GM19438 (cell line): ENCODE measurements at regions not wholly inside any gene's neighbourhood (a gene's known extent, or its start where the extent isn't known, plus 50 kb on each side); places are given as distances from the start of the nearest gene placed in this dataset.

ENCODE experiments used
- ATAC-seq: cut with Tn5 transposase; IDR thresholded peaks from one replicate; pipeline ENCODE4 v1.9.1; 2021; ENCODE audit warnings: low read depth; ENCODE audit not compliant: unreplicated experiment

DNA sequence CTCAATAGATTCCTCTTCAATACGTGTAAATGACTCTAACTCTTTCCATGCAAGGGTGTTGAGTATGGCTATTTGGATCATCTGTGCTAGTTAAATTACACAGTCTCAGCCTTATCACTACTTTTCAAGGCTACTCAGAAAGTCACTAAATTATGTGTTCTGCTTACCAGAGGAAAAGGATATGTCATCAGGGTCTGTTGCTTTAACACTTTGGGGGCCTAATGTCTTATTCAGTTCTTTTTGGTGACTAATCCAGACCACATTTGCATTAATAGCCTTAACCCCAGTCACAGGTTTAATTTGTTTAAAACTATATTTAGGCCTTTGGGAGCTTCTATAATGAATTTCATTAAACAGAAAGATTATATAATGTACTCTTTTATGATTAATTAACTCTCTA is 649.3 kb downstream of the RPS29 start:
- no peak for ATAC-seq

DNA sequence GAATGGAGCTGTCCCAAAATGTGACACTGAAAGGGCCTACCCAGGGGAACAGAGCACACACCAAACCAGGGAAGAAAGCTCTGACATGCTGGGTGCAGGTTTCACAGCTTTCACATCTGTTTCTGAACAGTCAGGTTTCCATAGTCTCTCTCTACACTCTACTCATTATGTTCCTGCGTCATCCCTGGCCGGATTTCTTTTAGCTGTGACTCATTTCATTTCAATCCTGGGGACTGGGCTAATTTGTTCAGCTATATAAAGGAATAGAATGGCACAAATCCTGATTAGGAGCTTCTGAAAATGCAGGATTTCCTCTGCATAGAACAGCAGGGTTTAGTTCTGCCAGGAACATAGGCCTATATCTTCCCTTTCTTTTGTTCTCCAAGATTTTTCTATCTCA is 649.8 kb downstream of the RPS29 start:
- ATAC-seq = no peak

DNA sequence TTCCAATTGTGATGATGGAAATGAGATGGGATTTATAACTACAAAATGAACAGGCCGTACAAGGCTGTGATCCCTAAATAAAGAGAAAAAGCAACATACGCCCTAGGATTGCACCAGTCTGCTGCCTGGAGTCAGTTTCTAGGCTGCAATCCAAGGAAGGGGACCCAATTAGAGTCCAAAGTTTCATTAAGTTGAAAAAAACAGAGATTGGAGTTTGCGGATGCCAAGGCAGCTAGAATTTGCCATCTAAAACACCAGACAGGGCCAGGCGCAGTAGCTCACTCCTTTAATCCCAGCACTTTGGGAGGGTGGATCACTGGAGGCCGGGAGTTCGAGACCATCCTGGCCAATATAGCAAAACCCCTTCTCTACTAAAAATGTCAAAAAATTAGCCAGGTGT is 661.0 kb downstream of the RPS29 start:
- ATAC-seq = no peak

DNA sequence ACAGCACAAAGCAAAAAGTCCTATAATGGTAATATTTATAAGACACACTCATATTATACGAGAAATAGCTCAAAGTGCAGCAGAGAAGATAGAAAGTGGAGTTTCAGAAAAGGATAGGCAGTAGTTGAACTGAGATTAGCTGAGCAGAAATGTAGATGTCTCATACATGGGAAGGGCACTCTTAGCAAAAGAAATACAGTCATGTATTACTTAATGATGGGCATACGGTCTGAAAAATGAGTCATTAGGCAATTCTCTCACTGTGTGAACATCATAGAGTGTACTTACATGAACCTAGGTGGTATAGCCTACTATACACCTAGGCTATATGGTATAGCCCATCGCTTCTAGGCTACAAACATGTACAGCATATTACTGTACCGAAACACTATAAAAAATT is 671.3 kb downstream of the RPS29 start:
- no peak for ATAC-seq

DNA sequence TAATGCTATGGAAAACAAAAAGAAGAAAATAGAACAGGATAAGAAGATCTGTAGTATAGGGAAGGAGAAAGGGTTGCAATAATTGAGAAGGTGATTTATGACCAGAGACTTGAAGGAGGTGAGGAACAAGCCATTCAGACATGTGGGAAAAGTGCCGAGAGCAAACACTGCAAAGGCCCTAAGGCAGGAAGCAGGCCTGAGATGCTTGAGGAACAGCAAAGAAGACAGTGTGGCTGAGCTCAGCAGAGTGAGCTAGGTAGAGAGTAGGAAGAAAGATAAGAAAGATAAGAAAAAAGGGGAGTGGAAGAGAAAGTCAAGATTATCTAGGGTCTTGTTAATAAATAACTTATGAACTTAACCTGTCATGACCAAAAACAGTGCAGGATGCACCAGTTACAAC is 671.8 kb downstream of the RPS29 start:
- ATAC-seq = no peak

DNA sequence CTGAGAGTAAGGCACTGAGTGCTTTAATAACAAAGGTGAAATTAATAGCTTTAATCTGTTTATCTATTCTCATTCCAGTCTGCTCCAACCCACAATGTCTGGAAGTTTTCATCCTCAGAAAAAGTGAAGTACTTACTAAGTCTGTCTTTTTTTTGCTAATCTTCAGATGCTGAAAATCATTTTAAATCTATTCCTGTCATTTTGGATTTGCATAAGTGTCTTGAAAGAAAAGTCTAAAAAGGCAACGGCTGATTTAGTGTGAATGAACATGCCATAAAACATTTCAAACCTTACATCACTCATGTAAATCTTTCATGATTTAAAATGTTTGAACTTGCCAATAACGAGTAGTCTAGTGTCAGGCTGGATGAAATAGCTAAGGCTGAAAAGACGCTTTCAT is 685.6 kb downstream of the RPS29 start:
- ATAC-seq = no peak

DNA sequence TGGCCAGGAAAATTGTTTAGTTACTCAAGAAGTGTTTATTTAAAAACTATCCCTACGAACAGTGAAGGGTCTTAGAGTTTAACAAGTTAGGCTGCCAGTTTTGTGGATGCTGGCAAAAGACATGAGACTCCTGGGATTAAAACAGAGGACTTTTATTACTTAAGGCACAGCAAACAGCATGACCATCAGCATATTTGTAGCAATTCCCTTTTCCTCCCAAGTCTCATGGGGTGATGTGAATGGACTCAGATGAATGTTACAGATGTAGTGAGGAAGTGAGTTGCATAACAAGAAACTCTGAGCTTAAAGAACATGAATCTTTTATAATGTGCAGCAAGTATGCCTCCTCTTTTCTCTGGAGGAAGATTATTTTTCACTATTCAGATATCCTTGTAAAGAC is 695.8 kb downstream of the RPS29 start:
- no peak for ATAC-seq

DNA sequence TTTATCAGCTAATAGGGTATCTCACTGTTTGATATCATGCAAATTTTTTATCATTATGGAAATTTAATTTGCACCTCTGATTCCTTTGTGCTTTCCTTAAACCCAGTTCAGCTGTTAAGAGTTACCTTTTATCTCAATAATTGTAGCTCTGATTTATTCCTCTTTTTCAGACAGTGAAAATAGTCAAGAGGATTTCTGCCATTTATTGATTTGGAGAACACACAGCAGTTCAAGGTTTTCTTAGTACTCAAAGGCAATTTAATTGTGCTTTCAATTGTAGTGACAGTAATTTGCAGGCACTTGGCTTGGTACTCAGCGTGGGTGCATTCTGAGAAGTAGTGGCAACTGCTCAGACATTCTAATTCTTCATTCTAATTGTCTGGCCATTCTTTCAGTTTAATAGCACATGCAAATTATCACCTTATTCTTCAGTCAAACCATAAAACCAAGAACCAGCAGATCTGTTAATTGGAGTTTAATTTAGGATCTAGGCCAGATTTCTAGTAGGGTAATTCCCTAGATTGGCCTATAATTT is 709.3 kb downstream of the RPS29 start:
- no peak for ATAC-seq

DNA sequence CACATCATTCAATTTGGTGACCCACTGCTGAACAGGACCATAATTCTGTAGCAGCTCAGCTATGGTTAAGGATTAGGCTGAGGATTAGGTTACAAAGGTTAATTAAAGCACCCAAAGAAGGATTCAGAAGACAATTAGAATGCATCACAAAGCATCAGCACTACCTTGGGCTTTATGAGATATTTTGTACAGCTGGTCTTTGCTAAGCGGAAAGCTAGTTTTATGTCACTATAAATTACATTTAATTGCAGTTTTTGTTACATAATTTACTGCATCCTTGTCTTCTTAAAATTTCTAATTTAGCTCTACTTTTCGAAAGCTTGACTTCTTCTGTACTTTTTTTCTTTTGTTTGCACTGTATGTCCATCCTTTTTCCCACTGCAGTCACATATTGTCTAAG is 711.5 kb downstream of the RPS29 start:
- no peak for ATAC-seq

DNA sequence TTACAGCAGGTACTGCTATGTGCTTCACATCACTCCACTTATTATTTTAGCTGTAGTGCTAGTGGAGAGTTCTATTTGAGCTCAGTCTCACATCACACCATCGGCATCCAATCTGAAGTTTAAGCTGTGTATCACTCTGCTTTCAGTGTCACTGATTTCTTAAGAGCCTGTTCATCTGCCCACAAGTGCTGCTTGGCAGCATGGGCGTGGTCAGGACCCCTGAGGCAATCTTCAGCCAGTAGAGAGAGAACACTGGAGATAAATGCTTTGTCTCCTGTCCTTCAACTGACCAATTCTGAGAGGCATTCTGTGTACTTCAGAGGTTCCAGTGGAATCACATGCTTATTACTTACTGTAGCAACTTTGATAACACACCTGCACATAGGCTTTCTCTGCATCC is 728.8 kb downstream of the RPS29 start:
- no peak for ATAC-seq

DNA sequence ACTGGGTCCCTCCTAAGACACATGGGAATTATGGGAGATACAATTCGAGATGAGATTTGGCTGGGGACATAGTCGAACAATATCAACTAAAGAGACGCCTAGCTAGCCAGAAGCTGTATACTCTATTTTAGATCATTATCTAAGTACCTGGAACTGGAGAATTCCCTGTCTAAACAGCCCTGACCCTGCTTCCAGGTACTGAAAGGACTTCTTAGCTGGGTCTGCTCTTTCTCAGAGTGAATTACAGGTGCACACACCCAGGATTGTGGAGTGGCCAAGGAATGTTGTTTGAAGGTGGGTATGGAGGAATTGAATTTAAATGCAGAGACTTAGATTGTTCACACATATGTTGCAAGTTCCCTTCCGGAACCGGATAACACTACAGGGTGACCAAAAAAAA is 733.0 kb downstream of the RPS29 start:
- no peak for ATAC-seq

DNA sequence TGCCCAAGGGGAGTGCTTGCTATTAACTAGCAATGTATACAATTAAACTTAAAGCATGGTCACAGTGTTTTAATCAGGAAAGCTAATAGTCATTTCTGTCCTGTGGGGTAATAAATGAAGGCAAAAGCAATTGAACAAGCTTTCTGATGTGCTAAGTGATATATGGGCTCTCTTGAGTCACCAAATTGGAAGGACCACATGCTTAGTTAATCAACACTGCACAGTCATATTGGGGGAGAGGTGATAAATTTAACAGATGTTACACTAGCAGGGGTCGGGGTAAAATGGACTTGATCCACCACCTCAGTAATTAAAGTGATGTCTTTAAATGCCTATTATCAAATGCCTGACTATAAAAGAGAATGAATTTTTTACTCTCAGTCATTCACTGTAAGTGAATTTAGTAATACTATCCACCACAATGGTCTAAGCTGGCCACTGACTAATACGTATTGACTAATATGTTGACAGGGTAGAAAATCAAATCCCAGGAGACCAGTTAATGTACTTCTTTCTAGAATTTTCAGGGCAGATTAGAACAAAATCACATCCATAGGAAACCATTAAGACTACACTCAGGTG is 736.3 kb downstream of the RPS29 start:
- ATAC-seq = no peak

DNA sequence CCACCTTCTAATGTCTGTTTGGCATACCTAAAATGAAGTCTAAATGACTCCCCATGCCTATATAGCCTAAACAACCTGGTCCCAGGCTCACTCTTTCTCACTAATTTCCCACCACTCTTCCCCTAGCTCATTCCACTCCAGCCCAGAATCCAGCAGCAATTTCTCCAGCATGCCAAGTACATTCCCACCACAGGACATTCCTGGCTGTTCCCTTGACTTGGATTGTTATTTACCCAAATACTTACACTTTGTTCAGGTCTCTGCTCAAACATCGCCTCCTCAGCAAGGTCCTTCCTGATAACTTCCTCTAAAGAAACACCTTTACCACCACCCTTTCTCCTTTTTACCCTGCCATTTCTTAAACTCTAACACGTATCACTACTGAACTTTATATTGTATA is 743.4 kb downstream of the RPS29 start:
- no peak for ATAC-seq

DNA sequence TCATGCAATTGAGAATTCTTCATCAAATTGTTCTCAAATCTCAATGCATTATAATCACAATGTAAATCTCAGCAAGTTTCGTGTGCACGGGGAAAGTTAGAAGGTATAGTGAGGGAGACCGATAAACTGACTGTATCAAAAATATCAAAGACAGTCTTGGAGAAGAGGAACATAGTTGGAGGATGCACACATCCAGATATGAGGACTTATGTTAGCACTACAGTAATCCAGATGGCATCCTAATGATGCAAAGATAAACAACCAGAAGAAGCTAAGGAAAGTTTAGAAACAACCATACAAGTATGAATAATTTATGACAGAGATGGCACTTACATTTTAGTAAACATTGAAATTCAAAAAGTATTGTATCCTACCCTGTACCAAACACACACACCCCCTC is 760.1 kb downstream of the RPS29 start:
- no peak for ATAC-seq

DNA sequence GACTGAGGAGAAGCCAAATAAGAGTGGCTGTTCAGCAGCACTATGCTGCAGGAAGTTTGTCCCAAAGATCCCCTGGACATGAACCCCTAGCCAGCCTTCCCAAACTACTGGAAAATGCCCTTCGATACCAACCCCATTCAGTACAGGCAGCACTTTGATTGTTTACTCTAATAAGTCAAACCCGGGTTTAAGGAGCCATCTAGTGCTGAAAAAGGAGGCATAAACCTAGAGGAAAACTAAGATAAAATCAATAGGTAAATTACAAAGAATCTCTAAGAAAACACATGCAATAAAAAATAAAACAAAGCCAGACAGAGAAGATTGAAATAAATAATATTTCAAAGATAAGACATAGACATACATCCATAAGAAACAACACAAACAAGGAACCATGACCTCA is 771.6 kb downstream of the RPS29 start:
- no peak for ATAC-seq

DNA sequence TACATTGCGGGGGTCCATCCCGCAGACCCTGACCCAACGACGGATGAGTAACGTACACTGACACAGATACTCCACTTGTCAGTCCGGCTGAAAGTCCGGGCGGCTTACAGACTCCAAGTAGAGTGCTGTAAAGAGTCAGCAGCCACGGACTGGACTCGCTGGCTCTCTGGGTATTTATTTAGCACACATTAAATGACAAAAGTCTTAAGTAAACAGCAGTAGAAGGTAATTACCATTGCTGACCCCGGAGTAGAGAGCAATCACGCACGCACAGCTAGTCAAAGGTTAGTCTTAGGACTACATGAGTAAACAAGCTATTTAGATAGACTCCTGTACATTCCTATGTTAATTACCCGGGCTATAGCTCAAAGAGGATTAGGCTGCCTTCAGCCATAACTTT is 780.9 kb downstream of the RPS29 start:
- ATAC-seq = no peak

DNA sequence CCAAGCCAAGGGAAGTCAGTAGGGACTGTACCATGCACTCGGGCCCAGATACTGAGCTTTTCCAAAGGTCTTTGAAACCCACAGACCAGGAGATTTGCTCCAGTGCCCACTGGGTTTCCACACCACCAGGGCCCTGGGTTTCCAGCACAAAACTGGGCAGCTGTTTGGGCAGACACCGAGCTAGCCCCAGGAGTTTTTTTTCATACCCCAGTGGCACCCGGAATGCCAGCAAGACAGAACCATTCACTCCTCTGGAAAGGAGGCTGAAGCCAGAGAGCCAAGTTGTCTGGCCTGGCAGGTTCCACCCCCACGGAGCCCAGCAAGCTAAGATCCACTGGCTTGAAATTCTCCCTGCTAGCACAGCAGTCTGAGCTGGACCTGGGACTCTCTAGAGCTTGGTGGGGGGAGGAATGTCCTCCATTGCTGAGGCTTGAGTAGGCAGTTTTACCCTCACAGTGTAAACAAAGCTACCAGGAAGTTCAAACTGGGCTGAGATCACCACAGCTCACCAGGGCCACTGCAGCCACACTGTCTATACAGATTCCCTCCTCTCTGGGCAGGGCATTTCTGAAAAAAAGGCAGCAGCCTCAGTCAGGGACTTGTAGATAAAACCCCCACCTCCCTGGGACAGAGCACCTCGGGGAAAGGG is 793.7 kb downstream of the RPS29 start:
- ATAC-seq = no peak

DNA sequence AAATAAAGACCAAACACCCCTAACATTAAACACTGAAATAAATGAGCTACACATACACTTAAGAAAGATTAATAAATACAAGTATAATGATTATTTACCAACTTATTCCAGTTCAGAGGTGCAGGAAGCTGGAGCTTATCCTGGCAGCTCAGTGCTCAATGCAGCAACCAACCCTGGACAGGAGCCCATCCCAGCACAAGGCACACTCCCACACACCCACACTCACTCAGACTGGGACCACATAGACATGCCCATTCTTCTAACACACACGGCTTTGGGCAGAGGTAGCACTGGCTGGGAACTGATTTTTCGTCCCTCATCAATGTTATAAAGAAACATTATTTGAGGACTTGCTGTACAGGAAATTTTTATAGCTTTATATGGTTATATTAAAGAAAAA is 797.4 kb downstream of the RPS29 start:
- no peak for ATAC-seq

DNA sequence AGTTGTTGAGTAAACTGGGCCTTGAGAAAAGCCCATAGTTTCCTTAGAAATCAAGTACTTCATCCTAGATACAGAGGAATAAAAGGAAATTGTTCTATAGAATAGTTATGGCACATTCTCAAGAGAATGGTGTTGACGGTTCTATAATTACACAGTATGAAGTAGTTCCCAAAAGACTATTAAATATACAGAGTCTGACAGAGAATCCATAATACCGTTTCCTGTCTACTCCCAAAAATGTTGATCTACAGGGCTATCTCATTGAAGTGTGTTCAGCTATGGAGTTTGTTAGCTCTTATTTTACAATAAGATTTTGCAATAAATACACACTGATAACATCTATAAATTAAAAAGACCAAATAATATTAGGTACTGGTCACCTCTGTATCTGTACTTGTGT is 799.7 kb downstream of the RPS29 start:
- no peak for ATAC-seq

DNA sequence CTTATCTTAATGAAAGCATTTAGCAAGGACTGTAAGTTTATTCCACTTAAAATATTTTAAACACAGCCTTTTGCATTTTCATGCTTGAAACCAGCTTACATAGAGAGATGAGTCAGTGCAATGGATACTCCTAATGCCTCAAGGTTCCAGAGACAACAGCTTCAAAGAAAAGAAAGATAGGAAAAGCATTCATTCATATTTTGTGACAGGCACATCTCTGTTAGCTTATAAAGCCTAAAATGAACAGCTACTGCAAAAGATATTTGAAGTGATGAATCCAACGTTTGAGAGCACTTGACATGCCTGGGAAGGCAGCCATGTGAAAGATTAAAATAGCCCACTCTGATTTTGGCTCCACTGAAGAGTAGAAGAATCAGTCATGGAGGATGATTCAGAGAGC is 814.5 kb downstream of the RPS29 start:
- no peak for ATAC-seq

DNA sequence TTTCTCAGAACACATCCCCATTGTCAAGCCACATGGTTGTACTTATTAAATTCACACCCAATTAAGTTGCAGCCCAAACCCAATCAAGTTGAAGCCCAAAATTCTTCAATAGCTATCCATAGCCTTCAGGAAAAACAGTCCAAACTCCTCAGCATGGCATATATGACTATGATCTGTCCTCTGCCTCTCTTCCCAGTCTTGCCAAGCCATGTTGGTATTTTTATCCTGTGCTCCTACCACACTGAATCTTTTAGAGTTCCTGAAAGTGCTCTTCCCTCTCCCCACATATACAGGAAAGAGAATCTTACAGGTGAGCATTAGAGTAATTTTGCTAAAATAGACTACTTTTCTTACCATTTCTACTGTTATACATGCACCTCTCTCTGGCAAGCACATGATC is 834.9 kb downstream of the RPS29 start:
- no peak for ATAC-seq

DNA sequence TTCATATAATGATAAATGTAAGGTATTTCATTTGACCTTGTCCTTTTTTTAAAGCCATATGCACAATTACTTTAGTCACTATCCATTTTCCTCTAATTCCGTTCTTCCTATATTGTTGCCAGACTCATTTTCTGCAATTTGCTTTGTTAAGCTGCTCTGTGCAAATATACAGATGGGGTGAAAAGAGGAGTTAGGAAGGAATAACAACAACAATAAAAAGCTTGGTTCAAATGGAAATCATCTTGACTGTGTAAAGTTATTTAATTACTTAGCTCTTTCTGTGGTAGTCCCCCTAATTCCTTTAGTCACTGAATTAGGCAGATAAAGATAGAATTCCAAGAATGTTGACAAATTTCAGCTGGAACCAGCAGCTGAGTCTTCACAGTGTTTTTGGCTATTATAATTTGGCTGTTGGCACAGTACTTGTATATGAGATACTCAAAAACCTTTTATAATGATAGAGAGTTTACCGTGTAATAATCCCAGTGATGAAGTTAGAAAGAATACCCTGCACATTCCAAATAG is 838.0 kb downstream of the RPS29 start:
- ATAC-seq = no peak
